HT1080 (cell line): ENCODE measurements at regions not wholly inside any gene's neighbourhood (a gene's known extent, or its start where the extent isn't known, plus 50 kb on each side); places are given as distances from the start of the nearest gene placed in this dataset.

Experiments used
- DNase-seq: peaks from one replicate; pipeline ENCODE4 v3.0.0-alpha.2; 2015; ENCODE audit warnings: low read depth

- DNase-seq, result no peak
These were observed 264.7 kb downstream of the IRS2 start for GRCh38 chr13:109521719-109522118.

- no peak for DNase-seq
These were observed 268.9 kb downstream of the IRS2 start for GRCh38 chr13:109517517-109517916.

- DNase-seq, result no peak
These were observed 270.2 kb downstream of the IRS2 start for GRCh38 chr13:109516186-109516585.

- no peak for DNase-seq
These were observed 276.4 kb downstream of the IRS2 start for GRCh38 chr13:109510013-109510412.

GRCh38 chr13:109509154-109509900 lies 277.1 kb downstream of the IRS2 start:
- peak; percentile 34 for DNase-seq

- DNase-seq, result peak; percentile 20
These were observed 286.1 kb downstream of the IRS2 start for GRCh38 chr13:109500146-109500773.

- no peak for DNase-seq
These were observed 288.5 kb downstream of the IRS2 start for GRCh38 chr13:109497917-109498316.

GRCh38 chr13:109496216-109496615 lies 290.2 kb downstream of the IRS2 start:
- no peak for DNase-seq

- DNase-seq, result peak; percentile 82
These were observed 291.4 kb downstream of the IRS2 start for GRCh38 chr13:109494925-109495369.

GRCh38 chr13:109485136-109485794 lies 301.1 kb downstream of the IRS2 start:
- no peak for DNase-seq

- no peak for DNase-seq
These were observed 303.1 kb downstream of the IRS2 start for GRCh38 chr13:109483284-109483683.

- peak; percentile 27 for DNase-seq
These were observed 305.3 kb downstream of the IRS2 start for GRCh38 chr13:109481040-109481439.

GRCh38 chr13:109480011-109480955 lies 306.1 kb downstream of the IRS2 start:
- DNase-seq, result no peak

- no peak for DNase-seq
These were observed 306.8 kb downstream of the IRS2 start for GRCh38 chr13:109479534-109479933.

- DNase-seq, result no peak
These were observed 310.4 kb downstream of the IRS2 start for GRCh38 chr13:109476001-109476400.

GRCh38 chr13:109468123-109468522 lies 318.3 kb downstream of the IRS2 start:
- no peak for DNase-seq

- peak; percentile 11 for DNase-seq
These were observed 321.2 kb downstream of the IRS2 start for GRCh38 chr13:109465148-109465547.

GRCh38 chr13:109454167-109454917 lies 332.0 kb downstream of the IRS2 start:
- DNase-seq, result no peak

- DNase-seq, result peak; percentile 15
These were observed 334.7 kb downstream of the IRS2 start for GRCh38 chr13:109451726-109452125.

- DNase-seq, result no peak
These were observed 337.8 kb downstream of the IRS2 start for GRCh38 chr13:109448629-109449028.

- peak; percentile 30 for DNase-seq
These were observed 338.7 kb downstream of the IRS2 start for GRCh38 chr13:109447667-109448066.
